Mucosa of gallbladder (tissue), 1 donor: ENCODE measurements at regions not wholly inside any gene's neighbourhood (a gene's known extent, or its start where the extent isn't known, plus 50 kb on each side); places are given as distances from the start of the nearest gene placed in this dataset.

Source experiments
- DNase-seq: peaks from one replicate; pipeline ENCODE4 v3.0.0-alpha.2; 2020; ENCODE audit warnings: low spot score
- donor health status: DM: no; HTN: no; CAD: no.

GRCh38 chr3:88573472-88573871 is 423.7 kb downstream of the C3orf38 start:
- no peak for DNase-seq

- DNase-seq = no peak
Measured at GRCh38 chr3:88574146-88574545, 424.4 kb downstream of the C3orf38 start.

GRCh38 chr3:88584451-88584850 is 434.7 kb downstream of the C3orf38 start:
- no peak for DNase-seq

- DNase-seq = no peak
Measured at GRCh38 chr3:88586121-88586640, 436.4 kb downstream of the C3orf38 start.

GRCh38 chr3:88589138-88589537 is 439.4 kb downstream of the C3orf38 start:
- DNase-seq = no peak

- DNase-seq = no peak
Measured at GRCh38 chr3:88595026-88595425, 445.3 kb downstream of the C3orf38 start.

GRCh38 chr3:88596451-88596850 is 446.7 kb downstream of the C3orf38 start:
- DNase-seq = no peak

GRCh38 chr3:88610820-88611219 is 461.1 kb downstream of the C3orf38 start:
- no peak for DNase-seq

GRCh38 chr3:88611826-88612326 is 462.1 kb downstream of the C3orf38 start:
- DNase-seq = no peak

GRCh38 chr3:88616413-88616812 is 466.7 kb downstream of the C3orf38 start:
- DNase-seq = no peak

GRCh38 chr3:88617283-88617682 is 467.5 kb downstream of the C3orf38 start:
- no peak for DNase-seq

GRCh38 chr3:88618021-88618645 is 468.4 kb downstream of the C3orf38 start:
- DNase-seq = no peak

- DNase-seq = no peak
Measured at GRCh38 chr3:88621586-88621985, 471.8 kb downstream of the C3orf38 start.

GRCh38 chr3:88623709-88624108 is 473.9 kb downstream of the C3orf38 start:
- no peak for DNase-seq

GRCh38 chr3:88626456-88627120 is 476.8 kb downstream of the C3orf38 start:
- no peak for DNase-seq

- no peak for DNase-seq
Measured at GRCh38 chr3:88628901-88629300, 478.5 kb upstream of the EPHA3 start.

GRCh38 chr3:88632226-88632625 is 475.2 kb upstream of the EPHA3 start:
- no peak for DNase-seq

GRCh38 chr3:88640581-88640980 is 466.8 kb upstream of the EPHA3 start:
- no peak for DNase-seq

GRCh38 chr3:88641033-88641604 is 466.3 kb upstream of the EPHA3 start:
- no peak for DNase-seq

- no peak for DNase-seq
Measured at GRCh38 chr3:88657459-88657858, 450.0 kb upstream of the EPHA3 start.

- no peak for DNase-seq
Measured at GRCh38 chr3:88661433-88661824, 446.0 kb upstream of the EPHA3 start.

- DNase-seq = no peak
Measured at GRCh38 chr3:88668180-88668579, 439.2 kb upstream of the EPHA3 start.

GRCh38 chr3:88671573-88671972 is 435.8 kb upstream of the EPHA3 start:
- DNase-seq = no peak
